Ureter (tissue), 1 donor: ENCODE measurements at regions not wholly inside any gene's neighbourhood (a gene's known extent, or its start where the extent isn't known, plus 50 kb on each side); places are given as distances from the start of the nearest gene placed in this dataset.

ENCODE experiments used
- DNase-seq: peaks from one replicate; pipeline ENCODE4 v3.0.0-alpha.2; 2020; ENCODE audit warnings: low spot score
- donor health status: DM: yes; HTN: yes; CAD: no.

DNA sequence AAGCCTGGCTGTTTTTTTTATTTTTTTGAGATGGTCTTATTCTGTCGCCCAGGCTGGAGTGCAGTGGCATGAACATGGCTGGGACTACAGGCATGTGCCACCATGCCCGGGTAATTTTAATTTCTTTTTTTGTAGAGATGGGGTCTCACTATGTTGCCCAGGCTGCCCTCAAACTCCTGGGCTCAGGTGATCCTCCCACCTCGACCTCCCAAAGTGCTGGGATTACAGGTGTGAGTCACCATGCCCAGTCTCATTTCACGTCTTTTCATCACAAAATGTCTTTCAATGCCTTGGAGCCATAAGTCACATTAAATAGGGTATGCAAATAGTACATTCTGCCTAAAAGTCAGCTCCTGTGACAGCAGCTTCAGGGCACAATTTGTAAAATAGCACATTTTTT, 52.8 kb downstream of the SOX2 start:
- DNase-seq = no peak

DNA sequence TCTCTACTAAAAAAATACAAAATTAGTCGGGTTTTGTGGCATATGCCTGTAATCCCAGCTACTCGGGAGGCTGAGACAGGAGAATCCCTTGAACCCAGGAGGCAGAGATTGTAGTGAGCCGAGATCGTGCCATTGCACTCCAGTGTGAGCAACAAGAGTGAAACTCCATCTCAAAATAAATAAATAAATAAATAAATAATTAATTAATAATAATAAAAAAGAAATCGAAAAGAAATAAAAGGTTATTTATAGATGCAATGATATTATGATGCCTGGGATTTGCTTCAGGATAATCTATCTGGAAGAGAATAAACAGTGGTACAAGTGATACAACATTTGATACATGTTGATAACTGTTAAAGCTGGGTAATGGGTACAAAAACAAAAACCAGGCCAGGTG, 58.6 kb downstream of the SOX2 start:
- DNase-seq = no peak

DNA sequence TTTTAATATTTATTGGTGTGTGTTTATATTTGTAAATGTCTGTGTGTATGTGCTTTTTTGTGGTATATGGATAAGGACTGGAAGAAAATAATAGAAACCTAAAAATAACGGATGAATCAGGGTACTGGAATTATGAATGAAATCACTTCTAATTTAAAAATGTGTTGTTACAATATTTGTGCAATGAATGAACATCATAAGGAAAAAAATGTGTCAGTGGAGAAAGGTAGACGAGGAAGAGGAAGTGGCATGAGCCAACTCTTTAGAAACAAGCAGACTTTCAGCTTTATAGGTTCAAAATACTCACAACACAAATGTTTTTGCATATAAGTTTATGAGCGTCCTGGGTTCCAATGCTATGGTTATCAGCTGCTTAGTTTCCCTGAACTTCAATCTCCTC, 59.4 kb downstream of the SOX2 start:
- no peak for DNase-seq

DNA sequence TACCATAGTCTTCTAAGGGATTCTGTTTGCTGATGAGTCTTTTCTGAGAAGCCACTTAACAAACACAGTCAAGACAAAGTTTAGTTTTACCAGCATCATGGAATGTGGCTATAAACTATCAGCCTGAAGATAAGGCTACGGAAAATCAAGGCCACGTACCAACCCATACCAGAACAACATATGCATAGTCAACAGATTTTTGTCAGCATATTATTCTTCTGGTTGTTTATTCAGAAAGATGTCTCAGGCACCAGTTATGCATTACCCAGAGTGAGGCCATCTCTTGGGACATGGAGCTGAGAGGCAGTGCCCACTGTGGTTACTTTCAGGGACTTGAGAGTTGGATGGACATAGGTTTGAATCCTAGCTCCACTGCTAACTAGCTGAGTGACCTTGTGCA, 60.4 kb downstream of the SOX2 start:
- no peak for DNase-seq

DNA sequence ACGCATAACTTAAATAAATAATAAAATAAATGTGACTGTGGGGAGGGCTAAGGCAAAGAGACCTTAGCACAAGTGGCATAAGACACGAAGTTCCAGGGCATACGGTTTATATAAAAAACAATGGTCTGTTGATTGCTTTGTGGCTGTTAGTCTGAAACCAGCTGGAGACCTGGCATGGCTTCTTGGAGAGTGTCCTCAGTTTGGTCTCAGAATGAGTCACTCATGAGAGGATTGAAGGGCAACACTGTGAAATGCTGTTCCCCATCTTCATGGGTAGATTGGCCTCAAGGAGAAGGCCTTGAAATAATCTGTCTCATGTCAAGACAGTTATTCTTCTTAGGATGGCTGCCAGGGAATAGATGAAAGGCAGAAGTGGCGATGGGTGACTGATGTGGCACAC, 62.2 kb downstream of the SOX2 start:
- no peak for DNase-seq

DNA sequence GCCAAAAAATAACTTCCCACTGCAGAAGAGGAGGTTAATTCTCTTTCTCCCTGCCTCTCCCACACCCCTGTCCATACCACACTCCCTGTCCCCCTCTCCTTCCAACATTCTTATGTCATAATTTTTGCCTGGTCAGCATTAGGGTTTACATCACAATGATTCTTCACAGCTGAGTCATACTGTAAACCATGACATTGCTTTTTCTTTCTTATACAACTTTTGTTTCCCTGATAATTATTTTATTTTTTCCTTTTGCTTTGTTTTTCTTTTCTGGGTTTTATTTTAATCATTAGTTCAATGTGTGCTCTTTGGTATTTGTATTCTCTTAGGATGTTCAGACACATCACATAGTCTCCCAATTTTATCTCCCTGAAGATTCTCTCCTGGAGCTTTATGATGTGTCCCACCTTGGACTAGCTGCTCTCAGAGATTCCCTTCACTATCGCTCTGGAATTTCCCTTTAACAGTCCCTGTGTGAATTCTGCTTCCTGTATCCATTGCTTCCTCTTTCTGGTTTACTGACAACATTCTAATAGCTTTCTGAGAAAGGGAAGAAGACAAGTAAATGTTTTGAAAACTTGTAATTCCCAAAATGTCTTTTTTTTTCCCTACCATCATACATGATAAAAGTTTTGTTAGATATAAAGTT, 70.7 kb downstream of the SOX2 start:
- DNase-seq = no peak

GRCh38 chr3:181790561-181790960, 78.8 kb downstream of the SOX2 start:
- no peak for DNase-seq

GRCh38 chr3:181791056-181791955, 79.6 kb downstream of the SOX2 start:
- DNase-seq = no peak

DNA sequence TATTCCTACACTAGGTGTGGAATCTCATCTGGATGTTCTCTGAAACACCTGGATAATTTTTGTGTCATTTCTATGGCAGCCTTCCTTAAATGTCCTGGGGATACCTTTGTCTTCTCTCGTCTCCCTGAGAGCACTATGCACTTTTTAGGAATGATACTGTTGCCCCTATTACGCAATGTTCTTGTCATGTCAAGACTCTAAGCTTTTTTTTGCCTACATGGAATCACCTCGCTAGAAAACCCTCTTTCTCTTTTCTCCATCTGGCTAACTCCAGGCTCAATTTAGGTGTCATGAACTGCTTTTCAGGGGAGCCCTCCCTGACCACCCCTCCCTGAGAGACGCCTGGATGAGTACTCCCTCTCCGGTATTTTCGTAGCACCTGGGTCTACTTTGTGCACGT, 81.3 kb downstream of the SOX2 start:
- no peak for DNase-seq

DNA sequence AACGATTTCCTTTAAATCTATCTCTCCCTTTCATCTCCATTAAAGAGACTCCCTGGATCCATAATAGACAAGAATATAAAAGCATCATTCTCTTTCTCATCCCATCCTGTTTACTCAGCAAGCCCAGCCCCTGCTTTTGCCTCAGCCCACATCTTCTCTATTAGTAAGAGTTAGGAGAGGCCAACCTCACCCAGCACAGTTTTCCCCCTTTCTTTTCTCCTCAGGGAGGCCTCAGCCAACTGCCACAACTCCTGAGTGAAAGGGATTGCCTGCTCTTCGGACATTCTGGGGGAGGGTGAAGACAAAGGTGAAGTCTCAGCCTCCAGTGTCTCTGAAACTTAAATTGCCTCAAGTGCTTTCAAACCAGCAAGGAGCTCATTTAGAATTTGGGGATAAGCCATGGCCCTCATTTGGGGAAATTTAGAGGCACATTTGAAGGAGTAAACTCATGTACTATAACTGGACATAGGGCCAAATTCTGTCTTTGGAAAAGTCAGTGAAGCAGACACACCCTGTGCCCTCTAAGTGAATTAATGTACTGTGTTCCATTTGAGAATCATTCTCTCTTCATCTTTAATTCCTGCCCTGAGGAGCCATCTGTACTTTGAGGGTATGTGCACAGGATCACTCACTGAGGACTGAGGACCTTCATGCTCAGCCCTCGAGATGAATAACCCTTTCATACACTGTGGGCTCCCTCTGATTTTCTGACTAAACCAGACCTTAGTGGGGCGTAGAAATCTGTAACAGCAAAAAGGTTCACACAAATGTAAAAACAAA, 82.5 kb downstream of the SOX2 start:
- no peak for DNase-seq

DNA sequence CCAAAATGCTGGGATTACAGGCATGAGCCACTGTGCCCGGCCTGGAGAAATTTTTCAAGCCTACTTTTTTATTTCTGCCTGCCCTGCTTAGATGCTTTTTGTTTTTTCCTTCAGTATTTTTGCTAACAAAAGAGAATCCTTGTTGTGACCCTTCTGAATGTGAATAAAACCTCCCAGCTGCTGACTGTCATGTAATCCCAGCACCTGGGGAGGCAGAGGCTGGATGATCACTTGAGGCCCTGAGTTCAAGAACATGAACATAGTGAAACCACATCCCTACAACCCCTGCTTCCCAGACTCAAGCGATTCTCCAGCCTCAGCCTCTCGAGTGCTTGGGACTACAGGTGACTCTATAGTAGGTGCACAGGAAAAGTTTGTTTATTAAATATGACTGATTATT, 84.9 kb downstream of the SOX2 start:
- no peak for DNase-seq

DNA sequence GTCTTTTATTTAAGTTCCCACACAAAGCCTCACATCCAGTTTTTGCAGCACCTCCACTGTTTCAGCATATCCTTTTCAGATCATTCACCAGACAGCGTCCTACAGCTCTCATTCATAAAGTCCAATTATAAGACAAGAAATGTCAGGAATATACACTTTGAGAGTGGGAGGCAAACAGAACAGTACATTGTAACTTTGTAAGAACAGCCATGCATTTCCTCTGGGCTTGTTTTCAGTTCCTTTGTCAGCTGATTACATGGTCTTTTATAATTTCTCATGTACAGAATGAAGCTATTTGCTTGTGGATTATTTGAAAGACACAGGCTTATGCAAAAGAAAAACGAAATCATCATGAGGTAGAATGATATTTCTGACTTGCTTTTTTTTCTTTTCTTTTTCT, 85.7 kb downstream of the SOX2 start:
- DNase-seq = no peak

- DNase-seq = no peak
Observed at GRCh38 chr3:181805703-181806102, 94.0 kb downstream of the SOX2 start.

- DNase-seq = no peak
Observed at GRCh38 chr3:181808053-181808452, 96.3 kb downstream of the SOX2 start.

GRCh38 chr3:181823716-181824115, 112.0 kb downstream of the SOX2 start:
- DNase-seq = no peak

- no peak for DNase-seq
Observed at GRCh38 chr3:181824961-181825360, 113.2 kb downstream of the SOX2 start.

DNA sequence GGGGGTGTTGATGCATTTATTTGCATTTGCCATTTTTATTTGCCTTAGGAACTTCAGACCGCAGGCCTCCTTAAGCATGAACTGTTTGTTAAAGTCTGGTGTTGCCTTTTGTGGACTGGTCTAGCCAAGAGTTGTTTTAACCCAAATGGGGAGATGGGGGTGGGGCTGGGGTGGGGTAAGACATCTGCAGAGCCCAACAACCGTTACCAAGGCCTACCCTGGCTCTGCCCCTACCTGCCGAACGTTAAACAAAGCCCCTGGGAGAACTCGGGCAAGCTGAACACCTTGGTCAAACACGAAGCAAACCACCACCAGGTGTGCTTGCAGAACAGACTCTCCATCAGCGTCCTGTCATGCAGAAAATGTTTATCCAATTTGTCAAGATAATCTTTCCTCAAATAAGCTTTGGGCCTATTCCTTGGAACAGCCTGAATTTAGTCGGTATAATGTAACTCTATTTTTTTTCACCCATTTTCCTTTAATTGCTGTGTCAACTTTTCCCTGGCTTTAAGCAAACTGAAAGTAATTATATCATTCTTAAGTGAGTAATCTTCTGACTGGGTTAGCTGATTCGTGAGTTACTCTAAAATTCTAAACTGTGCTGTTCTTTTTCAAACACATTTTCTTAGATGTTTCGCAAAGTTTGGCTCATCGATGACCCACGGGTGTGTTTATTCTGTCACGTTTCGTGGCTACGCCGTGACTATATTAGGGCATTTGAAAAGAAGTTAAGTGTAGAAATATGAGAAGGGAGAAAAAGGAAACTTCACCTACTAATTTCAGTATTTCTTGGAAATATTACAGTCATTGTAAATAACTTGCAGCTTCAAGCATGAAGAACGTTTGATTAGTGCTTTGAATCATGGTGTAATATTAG, 127.6 kb downstream of the SOX2 start:
- no peak for DNase-seq

DNA sequence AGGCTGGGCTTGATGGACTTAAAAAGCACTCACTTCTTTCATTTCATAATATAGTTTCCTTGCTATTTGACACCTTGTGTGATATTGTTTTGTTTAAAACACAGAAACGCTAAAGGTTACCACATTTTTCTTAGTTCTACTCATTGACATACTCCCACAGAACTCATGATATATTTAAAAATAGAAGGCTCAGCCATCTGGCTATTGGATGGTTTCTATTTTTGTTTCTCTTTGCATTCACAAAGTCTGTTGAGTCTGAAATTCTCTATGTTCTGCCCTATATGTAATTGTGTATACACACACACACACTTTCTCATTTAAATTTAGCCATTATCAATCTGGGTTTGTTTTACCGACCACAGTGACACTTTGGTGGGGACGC, 128.2 kb downstream of the SOX2 start:
- DNase-seq = no peak

GRCh38 chr3:181844211-181844610, 132.5 kb downstream of the SOX2 start:
- no peak for DNase-seq

GRCh38 chr3:181847276-181847675, 135.6 kb downstream of the SOX2 start:
- no peak for DNase-seq

DNA sequence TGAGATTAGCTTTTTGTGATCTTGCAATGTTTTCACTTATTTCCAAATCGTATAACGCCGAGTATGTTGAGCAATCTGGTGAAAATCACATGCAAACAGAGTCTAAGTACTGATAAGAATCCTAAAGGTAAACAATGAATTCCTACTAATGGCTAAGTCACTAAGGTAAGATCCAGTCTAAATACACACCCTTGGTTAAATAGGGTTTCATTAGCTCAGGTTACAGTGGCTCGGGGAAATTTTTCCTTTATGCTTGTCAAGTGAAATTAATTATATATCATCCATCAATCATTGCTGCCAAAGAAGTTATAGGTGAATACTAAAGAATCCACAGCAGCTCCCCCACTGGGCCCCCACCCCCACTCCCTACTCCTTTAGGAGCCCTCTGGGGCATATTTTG, 139.3 kb downstream of the SOX2 start:
- no peak for DNase-seq

DNA sequence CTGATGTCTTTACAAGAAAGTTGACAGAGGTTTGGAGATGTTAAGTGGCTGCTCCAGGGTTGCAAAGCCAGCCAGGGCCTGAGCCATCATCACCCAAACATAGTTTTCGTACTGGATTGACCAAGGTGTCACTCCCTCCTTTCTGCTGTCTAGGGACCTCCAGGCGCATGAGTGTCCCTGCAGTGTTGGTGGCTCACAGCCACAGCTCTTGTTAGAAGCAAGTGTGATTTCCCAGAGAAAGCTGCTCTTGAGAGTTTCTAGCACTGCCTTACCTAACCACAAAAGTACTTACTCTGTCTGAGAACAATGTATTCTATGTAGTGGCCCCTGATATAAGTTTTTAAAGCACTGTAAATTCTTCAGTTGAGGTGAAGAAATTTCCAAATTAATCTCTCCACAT, 144.1 kb downstream of the SOX2 start:
- DNase-seq = no peak
